NB4 (cell line): ENCODE measurements at regions not wholly inside any gene's neighbourhood (a gene's known extent, or its start where the extent isn't known, plus 50 kb on each side); places are given as distances from the start of the nearest gene placed in this dataset.

Experiments
- MYC ChIP-seq: IDR thresholded peaks from 2 replicates; pipeline ENCODE4 v1.6.1; 2011; ENCODE audit warnings: low read depth, low read length
- POLR2A ChIP-seq: IDR thresholded peaks from 2 replicates; pipeline ENCODE4 v1.6.1; 2011; ENCODE audit warnings: mild to moderate bottlenecking; ENCODE audit not compliant: insufficient read length; ENCODE audit errors: extremely low read depth
- TF ChIP-seq, protein P1 (sequence below): IDR thresholded peaks from one replicate; pipeline ENCODE4 v1.5.1; 2012; ENCODE audit warnings: low read depth, low read length
- TF ChIP-seq, protein P2 (sequence below): IDR thresholded peaks from 2 replicates; pipeline ENCODE4 v1.6.1; 2011; ENCODE audit warnings: low read depth, low read length

DNA sequence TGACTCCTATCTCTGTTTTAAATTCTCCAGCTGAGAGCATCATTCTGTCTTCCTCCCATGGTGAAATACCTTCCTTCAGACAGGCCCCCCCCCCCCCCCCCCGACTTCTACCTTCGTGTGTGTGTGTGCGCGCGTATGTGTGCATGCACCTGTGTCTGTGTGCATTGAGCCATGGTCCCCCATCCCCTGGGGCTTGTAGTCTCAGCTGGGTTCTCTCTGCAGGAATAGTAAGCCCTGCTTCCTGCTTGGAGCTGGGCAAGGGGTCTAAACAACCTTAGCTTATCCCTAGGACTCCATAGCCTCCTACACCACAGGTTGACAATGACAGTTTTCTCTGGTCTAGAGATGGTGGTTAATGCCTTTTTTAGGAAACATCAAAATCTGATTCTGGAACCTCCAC, 427.5 kb upstream of the KLHL29 start:
- TF ChIP-seq POLR2A (no peak), MYC (no peak)
- TF ChIP-seq, protein P1, sequence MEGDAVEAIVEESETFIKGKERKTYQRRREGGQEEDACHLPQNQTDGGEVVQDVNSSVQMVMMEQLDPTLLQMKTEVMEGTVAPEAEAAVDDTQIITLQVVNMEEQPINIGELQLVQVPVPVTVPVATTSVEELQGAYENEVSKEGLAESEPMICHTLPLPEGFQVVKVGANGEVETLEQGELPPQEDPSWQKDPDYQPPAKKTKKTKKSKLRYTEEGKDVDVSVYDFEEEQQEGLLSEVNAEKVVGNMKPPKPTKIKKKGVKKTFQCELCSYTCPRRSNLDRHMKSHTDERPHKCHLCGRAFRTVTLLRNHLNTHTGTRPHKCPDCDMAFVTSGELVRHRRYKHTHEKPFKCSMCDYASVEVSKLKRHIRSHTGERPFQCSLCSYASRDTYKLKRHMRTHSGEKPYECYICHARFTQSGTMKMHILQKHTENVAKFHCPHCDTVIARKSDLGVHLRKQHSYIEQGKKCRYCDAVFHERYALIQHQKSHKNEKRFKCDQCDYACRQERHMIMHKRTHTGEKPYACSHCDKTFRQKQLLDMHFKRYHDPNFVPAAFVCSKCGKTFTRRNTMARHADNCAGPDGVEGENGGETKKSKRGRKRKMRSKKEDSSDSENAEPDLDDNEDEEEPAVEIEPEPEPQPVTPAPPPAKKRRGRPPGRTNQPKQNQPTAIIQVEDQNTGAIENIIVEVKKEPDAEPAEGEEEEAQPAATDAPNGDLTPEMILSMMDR: no peak
- TF ChIP-seq, protein P2, sequence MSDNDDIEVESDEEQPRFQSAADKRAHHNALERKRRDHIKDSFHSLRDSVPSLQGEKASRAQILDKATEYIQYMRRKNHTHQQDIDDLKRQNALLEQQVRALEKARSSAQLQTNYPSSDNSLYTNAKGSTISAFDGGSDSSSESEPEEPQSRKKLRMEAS: no peak
